ENCODE measurements at regions not wholly inside any gene's neighbourhood (a gene's known extent, or its start where the extent isn't known, plus 50 kb on each side); places are given as distances from the start of the nearest gene placed in this dataset.

DNA sequence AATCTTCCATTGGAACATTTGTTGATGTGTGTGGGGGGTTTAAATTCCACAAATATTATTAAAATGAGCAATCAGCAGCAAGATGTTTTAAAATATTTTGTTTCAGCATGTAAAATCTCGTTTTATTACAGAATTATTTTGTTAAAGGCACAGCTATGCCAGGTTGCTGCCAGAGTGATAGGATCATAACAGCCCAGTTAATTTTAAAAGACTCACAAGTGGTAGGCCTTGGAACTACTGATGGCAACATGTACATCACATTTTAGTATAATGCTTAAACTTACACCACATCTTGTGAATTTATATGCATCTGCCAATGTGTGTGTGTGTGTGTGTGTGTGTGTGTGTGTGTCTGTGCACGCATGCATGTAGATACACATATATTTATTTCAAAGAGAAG, 97.8 kb upstream of the SPRY1 start:
- 68% methylated on average over 2 of the region's 2 CpGs for WGBS (ENCODE audit: missing lambda C conversion rate)
- FAIRE-seq (no peak), ATAC-seq (no peak), DNase-seq (ENCODE audit: low read depth in 1 of 2, low spot score in 1 of 2) (no peak)
- peaks cover 9% of the 10 kb centered on the region; the same call in 2 of the 3 replicates for H3K4me1 ChIP-seq
- ChIA-PET POLR2A (no interaction called here), CTCF (interaction anchor here (1.0 kb wide), 1 partner anchor 82 kb away, joined by 3 read pairs; no protein-coding TSS in a partner anchor)
- no peak overlapping the region for H3K4me2 ChIP-seq
- no peak overlapping the region; a peak in 1 of 6 replicates for H3K27ac ChIP-seq
- H3K9me3 ChIP-seq = no peaks in the 10 kb centered on the region
- TF ChIP-seq HOXA7 (CRISPR knock-in tag; IDR thresholded peaks at IDR 0.05) = no peak
- TF ChIP-seq MYC (IDR thresholded peaks at IDR 0.05; ENCODE audit: borderline replicate concordance, low read length) = no peak
- no peak for TF ChIP-seq TP53 (CRISPR knock-in tag; IDR thresholded peaks at IDR 0.05)
- TF ChIP-seq ZC3H11A (IDR thresholded peaks at IDR 0.05) = no peak
- TF ChIP-seq RARB (CRISPR knock-in tag; IDR thresholded peaks at IDR 0.05) = no peak
- TF ChIP-seq POLR2A (IDR thresholded peaks at IDR 0.05; ENCODE audit: low read length) = no peak
- TF ChIP-seq PHF8 (IDR thresholded peaks at IDR 0.05; ENCODE audit: borderline replicate concordance, low read depth) = no peak
- TF ChIP-seq, protein P1, sequence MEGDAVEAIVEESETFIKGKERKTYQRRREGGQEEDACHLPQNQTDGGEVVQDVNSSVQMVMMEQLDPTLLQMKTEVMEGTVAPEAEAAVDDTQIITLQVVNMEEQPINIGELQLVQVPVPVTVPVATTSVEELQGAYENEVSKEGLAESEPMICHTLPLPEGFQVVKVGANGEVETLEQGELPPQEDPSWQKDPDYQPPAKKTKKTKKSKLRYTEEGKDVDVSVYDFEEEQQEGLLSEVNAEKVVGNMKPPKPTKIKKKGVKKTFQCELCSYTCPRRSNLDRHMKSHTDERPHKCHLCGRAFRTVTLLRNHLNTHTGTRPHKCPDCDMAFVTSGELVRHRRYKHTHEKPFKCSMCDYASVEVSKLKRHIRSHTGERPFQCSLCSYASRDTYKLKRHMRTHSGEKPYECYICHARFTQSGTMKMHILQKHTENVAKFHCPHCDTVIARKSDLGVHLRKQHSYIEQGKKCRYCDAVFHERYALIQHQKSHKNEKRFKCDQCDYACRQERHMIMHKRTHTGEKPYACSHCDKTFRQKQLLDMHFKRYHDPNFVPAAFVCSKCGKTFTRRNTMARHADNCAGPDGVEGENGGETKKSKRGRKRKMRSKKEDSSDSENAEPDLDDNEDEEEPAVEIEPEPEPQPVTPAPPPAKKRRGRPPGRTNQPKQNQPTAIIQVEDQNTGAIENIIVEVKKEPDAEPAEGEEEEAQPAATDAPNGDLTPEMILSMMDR (IDR thresholded peaks at IDR 0.05) = no peak
- no peak for TF ChIP-seq HDAC2 (IDR thresholded peaks at IDR 0.05)
- TF ChIP-seq FOXS1 (CRISPR knock-in tag; IDR thresholded peaks at IDR 0.05) = no peak
- TF ChIP-seq, protein P2, sequence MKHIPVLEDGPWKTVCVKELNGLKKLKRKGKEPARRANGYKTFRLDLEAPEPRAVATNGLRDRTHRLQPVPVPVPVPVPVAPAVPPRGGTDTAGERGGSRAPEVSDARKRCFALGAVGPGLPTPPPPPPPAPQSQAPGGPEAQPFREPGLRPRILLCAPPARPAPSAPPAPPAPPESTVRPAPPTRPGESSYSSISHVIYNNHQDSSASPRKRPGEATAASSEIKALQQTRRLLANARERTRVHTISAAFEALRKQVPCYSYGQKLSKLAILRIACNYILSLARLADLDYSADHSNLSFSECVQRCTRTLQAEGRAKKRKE (CRISPR knock-in tag; IDR thresholded peaks at IDR 0.05; ENCODE audit: low read depth) = no peak
- TF ChIP-seq BHLHE40 (IDR thresholded peaks at IDR 0.05; ENCODE audit: low read depth, low read length) = no peak
- no peak for TF ChIP-seq SMC3 (IDR thresholded peaks at IDR 0.05)
- no peak for TF ChIP-seq KDM5A (IDR thresholded peaks at IDR 0.05)
- no peak for TF ChIP-seq KDM1A (IDR thresholded peaks at IDR 0.05; ENCODE audit: low read depth)
- no peak for TF ChIP-seq ZFP36 (IDR thresholded peaks at IDR 0.05; ENCODE audit: borderline replicate concordance, partially characterized antibody)
- no peak for TF ChIP-seq CBX2 (IDR thresholded peaks at IDR 0.05; ENCODE audit: borderline replicate concordance, low read depth)
- H3K4me3 ChIP-seq = no peak overlapping the region

DNA sequence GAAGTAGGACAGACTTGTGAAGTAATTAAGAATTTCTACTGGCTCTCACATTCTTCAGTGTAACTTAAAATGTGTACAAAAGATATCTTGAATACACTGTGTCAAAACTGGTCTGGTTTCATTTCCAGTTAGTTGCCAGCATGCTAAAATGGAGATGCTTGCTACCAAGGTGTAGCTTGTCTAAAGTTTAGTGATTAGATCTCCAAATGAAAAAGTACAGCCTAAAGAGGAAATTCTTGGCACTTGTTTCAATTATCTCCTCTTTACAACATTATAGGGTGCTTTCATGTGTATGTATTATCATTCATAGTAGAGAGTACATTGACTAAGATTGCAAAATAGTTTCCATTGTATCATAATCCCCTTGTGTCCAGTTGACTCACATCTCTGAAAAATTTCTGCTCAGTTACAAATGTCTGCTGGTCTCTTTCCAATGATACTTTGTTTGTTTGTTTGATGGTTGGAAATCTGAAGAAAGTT, 97.3 kb upstream of the SPRY1 start:
- Histone ChIP-seq H3K9me3 (no peaks in the 10 kb centered on the region), H3K4me3 (no peak overlapping the region), H3K27ac (no peak overlapping the region; a peak in 1 of 6 replicates), H3K4me2 (no peak overlapping the region), H3K4me1 (peaks cover 9% of the 10 kb centered on the region; the same call in 2 of the 3 replicates)
- FAIRE-seq (no peak), ATAC-seq (no peak), DNase-seq (ENCODE audit: low read depth in 1 of 2, low spot score in 1 of 2) (no peak)
- POLR2A ChIA-PET = no interaction called here
- TF ChIP-seq MYC (IDR thresholded peaks at IDR 0.05; ENCODE audit: borderline replicate concordance, low read length) (no peak), JUN (IDR thresholded peaks at IDR 0.05) (no peak), SREBF2 (IDR thresholded peaks at IDR 0.05) (no peak), HOXA7 (CRISPR knock-in tag; IDR thresholded peaks at IDR 0.05) (no peak), RNF2 (IDR thresholded peaks at IDR 0.05; ENCODE audit: borderline replicate concordance, low read depth) (no peak), PHF8 (IDR thresholded peaks at IDR 0.05; ENCODE audit: borderline replicate concordance, low read depth) (no peak), ZFP36 (IDR thresholded peaks at IDR 0.05; ENCODE audit: borderline replicate concordance, partially characterized antibody) (no peak), ZSCAN20 (CRISPR knock-in tag; IDR thresholded peaks at IDR 0.05) (no peak), MAZ (IDR thresholded peaks at IDR 0.05; ENCODE audit: borderline replicate concordance, low read depth, low read length) (no peak), KDM1A (IDR thresholded peaks at IDR 0.05; ENCODE audit: low read depth) (no peak), POLR2AphosphoS2 (conservative IDR thresholded peaks at IDR 0.05; ENCODE audit: low read length) (no peak), ESRRA (IDR thresholded peaks at IDR 0.05; ENCODE audit: borderline replicate concordance, low read length) (no peak), CHD2 (IDR thresholded peaks at IDR 0.05; ENCODE audit: low read length, partially characterized antibody) (no peak), RCOR1 (IDR thresholded peaks at IDR 0.05; ENCODE audit: low read depth, low read length) (no peak), NPAS2 (CRISPR knock-in tag; IDR thresholded peaks at IDR 0.05; ENCODE audit: borderline replicate concordance) (no peak), TP53 (CRISPR knock-in tag; IDR thresholded peaks at IDR 0.05) (no peak)
- TF ChIP-seq, protein P3, sequence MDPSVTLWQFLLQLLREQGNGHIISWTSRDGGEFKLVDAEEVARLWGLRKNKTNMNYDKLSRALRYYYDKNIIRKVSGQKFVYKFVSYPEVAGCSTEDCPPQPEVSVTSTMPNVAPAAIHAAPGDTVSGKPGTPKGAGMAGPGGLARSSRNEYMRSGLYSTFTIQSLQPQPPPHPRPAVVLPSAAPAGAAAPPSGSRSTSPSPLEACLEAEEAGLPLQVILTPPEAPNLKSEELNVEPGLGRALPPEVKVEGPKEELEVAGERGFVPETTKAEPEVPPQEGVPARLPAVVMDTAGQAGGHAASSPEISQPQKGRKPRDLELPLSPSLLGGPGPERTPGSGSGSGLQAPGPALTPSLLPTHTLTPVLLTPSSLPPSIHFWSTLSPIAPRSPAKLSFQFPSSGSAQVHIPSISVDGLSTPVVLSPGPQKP (IDR thresholded peaks at IDR 0.05; ENCODE audit: low read depth, low read length) = no peak
- TF ChIP-seq, protein P4, sequence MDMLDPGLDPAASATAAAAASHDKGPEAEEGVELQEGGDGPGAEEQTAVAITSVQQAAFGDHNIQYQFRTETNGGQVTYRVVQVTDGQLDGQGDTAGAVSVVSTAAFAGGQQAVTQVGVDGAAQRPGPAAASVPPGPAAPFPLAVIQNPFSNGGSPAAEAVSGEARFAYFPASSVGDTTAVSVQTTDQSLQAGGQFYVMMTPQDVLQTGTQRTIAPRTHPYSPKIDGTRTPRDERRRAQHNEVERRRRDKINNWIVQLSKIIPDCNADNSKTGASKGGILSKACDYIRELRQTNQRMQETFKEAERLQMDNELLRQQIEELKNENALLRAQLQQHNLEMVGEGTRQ (IDR thresholded peaks at IDR 0.05) = no peak
- TF ChIP-seq, protein P5, sequence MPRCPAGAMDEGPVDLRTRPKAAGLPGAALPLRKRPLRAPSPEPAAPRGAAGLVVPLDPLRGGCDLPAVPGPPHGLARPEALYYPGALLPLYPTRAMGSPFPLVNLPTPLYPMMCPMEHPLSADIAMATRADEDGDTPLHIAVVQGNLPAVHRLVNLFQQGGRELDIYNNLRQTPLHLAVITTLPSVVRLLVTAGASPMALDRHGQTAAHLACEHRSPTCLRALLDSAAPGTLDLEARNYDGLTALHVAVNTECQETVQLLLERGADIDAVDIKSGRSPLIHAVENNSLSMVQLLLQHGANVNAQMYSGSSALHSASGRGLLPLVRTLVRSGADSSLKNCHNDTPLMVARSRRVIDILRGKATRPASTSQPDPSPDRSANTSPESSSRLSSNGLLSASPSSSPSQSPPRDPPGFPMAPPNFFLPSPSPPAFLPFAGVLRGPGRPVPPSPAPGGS (IDR thresholded peaks at IDR 0.05) = no peak
- TF ChIP-seq, protein P6, sequence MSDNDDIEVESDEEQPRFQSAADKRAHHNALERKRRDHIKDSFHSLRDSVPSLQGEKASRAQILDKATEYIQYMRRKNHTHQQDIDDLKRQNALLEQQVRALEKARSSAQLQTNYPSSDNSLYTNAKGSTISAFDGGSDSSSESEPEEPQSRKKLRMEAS (IDR thresholded peaks at IDR 0.05) = no peak
- CTCF ChIA-PET = interaction anchor here (1.0 kb wide), 1 partner anchor 83 kb away, joined by 3 read pairs; no protein-coding TSS in a partner anchor
